ENCODE measurements at regions not wholly inside any gene's neighbourhood (a gene's known extent, or its start where the extent isn't known, plus 50 kb on each side); places are given as distances from the start of the nearest gene placed in this dataset.

GRCh38 chr2:239737144-239737463 lies 288.0 kb downstream of the NDUFA10 start:
- Histone ChIP-seq H3K9me3 (ENCODE audit: control insufficient read depth in 1 of 2, insufficient read depth in 1 of 2, low read length in 2 of 2) (peaks cover 0 to 12% of the 10 kb centered on the region in 2 experiments), H3K27me3 (ENCODE audit: control insufficient read depth in 1 of 2, insufficient read depth in 2 of 2, low read length in 2 of 2) (peaks cover 0 to 2% of the 10 kb centered on the region in 2 experiments), H3K36me3 (ENCODE audit: insufficient read depth, low read length) (no peaks in the 10 kb centered on the region), H3K27ac (ENCODE audit: low read depth in 1 of 2, low read length in 2 of 2) (no peak overlapping the region), H3K4me3 (ENCODE audit: low read length) (no peak overlapping the region), H3K4me1 (ENCODE audit: insufficient read depth, low read length) (no peaks in the 10 kb centered on the region)
- Mint-ChIP-seq H3K9me3 (no peaks in the 10 kb centered on the region), H3K4me1 (ENCODE audit: low read depth) (no peaks in the 10 kb centered on the region), H3K27me3 (no peaks in the 10 kb centered on the region), H3K36me3 (ENCODE audit: low read depth) (no peaks in the 10 kb centered on the region), H3K27ac (no peak overlapping the region), H3K4me3 (no peak overlapping the region)
- CTCF ChIA-PET, result interaction anchor here (0.7 kb wide), 1 partner anchor 594 kb away, joined by 4 read pairs; no protein-coding TSS in a partner anchor
- no peak for TF ChIP-seq CTCF (IDR thresholded peaks at IDR 0.05)
- POLR2A ChIA-PET, result no interaction called here
- ATAC-seq (ENCODE audit: poor library complexity) (no peak), DNase-seq (no peak)
- intact Hi-C loops (cut with DNase I, micrococcal nuclease), result no loop called here

- Histone ChIP-seq H3K27ac (ENCODE audit: low read depth in 1 of 2, low read length in 2 of 2) (no peak overlapping the region), H3K36me3 (ENCODE audit: insufficient read depth, low read length) (no peaks in the 10 kb centered on the region), H3K4me3 (ENCODE audit: low read length) (no peak overlapping the region), H3K4me1 (ENCODE audit: insufficient read depth, low read length) (no peaks in the 10 kb centered on the region), H3K9me3 (ENCODE audit: control insufficient read depth in 1 of 2, insufficient read depth in 1 of 2, low read length in 2 of 2) (peaks cover 0 to 12% of the 10 kb centered on the region in 2 experiments), H3K27me3 (ENCODE audit: control insufficient read depth in 1 of 2, insufficient read depth in 2 of 2, low read length in 2 of 2) (peaks cover 0 to 2% of the 10 kb centered on the region in 2 experiments)
- DNase-seq (no peak), ATAC-seq (ENCODE audit: poor library complexity) (no peak)
- POLR2A ChIA-PET, result no interaction called here
- CTCF ChIA-PET, result interaction anchor here (0.7 kb wide), 1 partner anchor 594 kb away, joined by 4 read pairs; no protein-coding TSS in a partner anchor
- intact Hi-C loops (cut with DNase I, micrococcal nuclease), result no loop called here
- H3K36me3 Mint-ChIP-seq (ENCODE audit: low read depth), result no peaks in the 10 kb centered on the region
- no peaks in the 10 kb centered on the region for H3K27me3 Mint-ChIP-seq
- H3K4me3 Mint-ChIP-seq, result no peak overlapping the region
- no peak for TF ChIP-seq CTCF (IDR thresholded peaks at IDR 0.05)
- H3K9me3 Mint-ChIP-seq, result no peaks in the 10 kb centered on the region
- H3K27ac Mint-ChIP-seq, result no peak overlapping the region
- H3K4me1 Mint-ChIP-seq (ENCODE audit: low read depth), result no peaks in the 10 kb centered on the region
Measured at GRCh38 chr2:239736358-239737143, 288.6 kb downstream of the NDUFA10 start.

GRCh38 chr2:239735829-239736357 lies 289.2 kb downstream of the NDUFA10 start:
- ATAC-seq (ENCODE audit: poor library complexity) (no peak), DNase-seq (no peak)
- intact Hi-C loops (cut with DNase I, micrococcal nuclease), result no loop called here
- Mint-ChIP-seq H3K36me3 (ENCODE audit: low read depth) (no peaks in the 10 kb centered on the region), H3K27ac (no peak overlapping the region), H3K4me3 (no peak overlapping the region), H3K27me3 (no peaks in the 10 kb centered on the region), H3K9me3 (no peaks in the 10 kb centered on the region), H3K4me1 (ENCODE audit: low read depth) (no peaks in the 10 kb centered on the region)
- Histone ChIP-seq H3K27me3 (ENCODE audit: control insufficient read depth in 1 of 2, insufficient read depth in 2 of 2, low read length in 2 of 2) (peaks cover 0 to 2% of the 10 kb centered on the region in 2 experiments), H3K9me3 (ENCODE audit: control insufficient read depth in 1 of 2, insufficient read depth in 1 of 2, low read length in 2 of 2) (peaks cover 0 to 12% of the 10 kb centered on the region in 2 experiments), H3K4me1 (ENCODE audit: insufficient read depth, low read length) (peaks cover 3% of the 10 kb centered on the region), H3K36me3 (ENCODE audit: insufficient read depth, low read length) (no peaks in the 10 kb centered on the region), H3K4me3 (ENCODE audit: low read length) (no peak overlapping the region), H3K27ac (ENCODE audit: low read depth in 1 of 2, low read length in 2 of 2) (no peak overlapping the region)
- ChIA-PET CTCF (no interaction called here), POLR2A (no interaction called here)
- TF ChIP-seq CTCF (IDR thresholded peaks at IDR 0.05), result no peak
